T1000 (cell line): ENCODE measurements at regions not wholly inside any gene's neighbourhood (a gene's known extent, or its start where the extent isn't known, plus 50 kb on each side); places are given as distances from the start of the nearest gene placed in this dataset.

Experiments used
- DNase-seq: peaks from one replicate; lab custom pipeline; 2025; ENCODE audit warnings: mixed read lengths; lab: John Stamatoyannopoulos, UW

- peak; percentile 55 for DNase-seq
Observed at GRCh38 chr3:29057326-29057725, 223.5 kb upstream of the RBMS3 start.

GRCh38 chr3:29064085-29064484 is 216.8 kb upstream of the RBMS3 start:
- no peak for DNase-seq

- peak; percentile 89 for DNase-seq
Observed at GRCh38 chr3:29065211-29065785, 215.6 kb upstream of the RBMS3 start.

- DNase-seq: no peak
Observed at GRCh38 chr3:29067007-29067406, 213.9 kb upstream of the RBMS3 start.

- DNase-seq: no peak
Observed at GRCh38 chr3:29070959-29071634, 209.8 kb upstream of the RBMS3 start.

GRCh38 chr3:29072611-29073010 is 208.3 kb upstream of the RBMS3 start:
- no peak for DNase-seq

- no peak for DNase-seq
Observed at GRCh38 chr3:29077356-29077755, 203.5 kb upstream of the RBMS3 start.

- DNase-seq: no peak
Observed at GRCh38 chr3:29079358-29079757, 201.5 kb upstream of the RBMS3 start.

- no peak for DNase-seq
Observed at GRCh38 chr3:29080967-29081366, 199.9 kb upstream of the RBMS3 start.

GRCh38 chr3:29083081-29083480 is 197.8 kb upstream of the RBMS3 start:
- DNase-seq: no peak

GRCh38 chr3:29083676-29084075 is 197.2 kb upstream of the RBMS3 start:
- DNase-seq: no peak

- no peak for DNase-seq
Observed at GRCh38 chr3:29088579-29088978, 192.3 kb upstream of the RBMS3 start.

- DNase-seq: no peak
Observed at GRCh38 chr3:29090912-29091597, 189.8 kb upstream of the RBMS3 start.

GRCh38 chr3:29091599-29092189 is 189.2 kb upstream of the RBMS3 start:
- DNase-seq: no peak

GRCh38 chr3:29092348-29092747 is 188.5 kb upstream of the RBMS3 start:
- no peak for DNase-seq

- DNase-seq: no peak
Observed at GRCh38 chr3:29099296-29099695, 181.6 kb upstream of the RBMS3 start.

- DNase-seq: no peak
Observed at GRCh38 chr3:29099775-29100174, 181.1 kb upstream of the RBMS3 start.

- no peak for DNase-seq
Observed at GRCh38 chr3:29100292-29100691, 180.6 kb upstream of the RBMS3 start.

- DNase-seq: no peak
Observed at GRCh38 chr3:29128001-29128400, 152.9 kb upstream of the RBMS3 start.

GRCh38 chr3:29137601-29138000 is 143.3 kb upstream of the RBMS3 start:
- DNase-seq: no peak

- DNase-seq: no peak
Observed at GRCh38 chr3:29138171-29138570, 142.7 kb upstream of the RBMS3 start.

GRCh38 chr3:29140666-29141065 is 140.2 kb upstream of the RBMS3 start:
- DNase-seq: no peak
